ENCODE measurements at regions not wholly inside any gene's neighbourhood (a gene's known extent, or its start where the extent isn't known, plus 50 kb on each side); places are given as distances from the start of the nearest gene placed in this dataset.

DNA sequence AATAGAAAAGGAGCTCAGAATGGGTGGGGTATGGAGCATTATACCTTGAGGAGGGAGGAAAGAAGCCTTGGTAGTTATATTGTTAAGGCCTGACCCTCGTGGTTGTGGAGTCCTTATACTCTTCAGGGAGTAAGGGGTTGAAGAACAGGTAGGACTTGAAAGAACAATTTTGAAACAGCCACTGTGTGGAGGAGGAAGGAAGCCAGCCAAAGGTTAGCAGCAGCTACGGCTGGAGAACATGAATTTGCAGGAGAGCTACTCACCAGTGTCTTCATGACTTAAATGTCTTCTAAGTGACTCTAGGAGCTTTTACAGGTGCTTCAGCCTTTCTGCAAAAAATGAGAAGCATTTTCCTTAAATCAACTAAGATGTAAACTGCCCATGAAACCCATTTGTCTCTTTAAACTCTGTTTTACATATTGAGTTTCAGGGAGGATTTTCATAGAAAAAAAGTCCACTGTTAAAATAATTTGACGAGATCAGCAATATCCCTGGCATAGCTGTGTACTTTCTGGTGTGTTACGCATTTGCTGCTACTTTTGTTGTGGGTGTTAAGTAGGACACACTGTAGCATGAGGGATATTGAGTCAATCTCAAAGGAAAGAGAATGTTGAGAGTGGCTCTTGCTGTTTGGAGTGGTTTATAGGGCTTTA lies 110.6 kb upstream of the ELL2 start:
- no peaks in the 10 kb centered on the region for H3K36me3 Mint-ChIP-seq (ENCODE audit: low read depth)
- no peaks in the 10 kb centered on the region for H3K27me3 Mint-ChIP-seq (ENCODE audit: low read depth)
- H3K9me3 Mint-ChIP-seq (ENCODE audit: low read depth): no peaks in the 10 kb centered on the region
- H3K27ac Mint-ChIP-seq (ENCODE audit: unreplicated experiment): no peak overlapping the region
- TF ChIP-seq, protein P1, sequence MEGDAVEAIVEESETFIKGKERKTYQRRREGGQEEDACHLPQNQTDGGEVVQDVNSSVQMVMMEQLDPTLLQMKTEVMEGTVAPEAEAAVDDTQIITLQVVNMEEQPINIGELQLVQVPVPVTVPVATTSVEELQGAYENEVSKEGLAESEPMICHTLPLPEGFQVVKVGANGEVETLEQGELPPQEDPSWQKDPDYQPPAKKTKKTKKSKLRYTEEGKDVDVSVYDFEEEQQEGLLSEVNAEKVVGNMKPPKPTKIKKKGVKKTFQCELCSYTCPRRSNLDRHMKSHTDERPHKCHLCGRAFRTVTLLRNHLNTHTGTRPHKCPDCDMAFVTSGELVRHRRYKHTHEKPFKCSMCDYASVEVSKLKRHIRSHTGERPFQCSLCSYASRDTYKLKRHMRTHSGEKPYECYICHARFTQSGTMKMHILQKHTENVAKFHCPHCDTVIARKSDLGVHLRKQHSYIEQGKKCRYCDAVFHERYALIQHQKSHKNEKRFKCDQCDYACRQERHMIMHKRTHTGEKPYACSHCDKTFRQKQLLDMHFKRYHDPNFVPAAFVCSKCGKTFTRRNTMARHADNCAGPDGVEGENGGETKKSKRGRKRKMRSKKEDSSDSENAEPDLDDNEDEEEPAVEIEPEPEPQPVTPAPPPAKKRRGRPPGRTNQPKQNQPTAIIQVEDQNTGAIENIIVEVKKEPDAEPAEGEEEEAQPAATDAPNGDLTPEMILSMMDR (IDR thresholded peaks at IDR 0.05): no peak
- no peak overlapping the region for H3K4me3 Mint-ChIP-seq (ENCODE audit: unreplicated experiment)
- no peak for DNase-seq (ENCODE audit: low spot score)
- peaks cover 32% of the 10 kb centered on the region for H3K4me1 Mint-ChIP-seq (ENCODE audit: low read depth)

DNA sequence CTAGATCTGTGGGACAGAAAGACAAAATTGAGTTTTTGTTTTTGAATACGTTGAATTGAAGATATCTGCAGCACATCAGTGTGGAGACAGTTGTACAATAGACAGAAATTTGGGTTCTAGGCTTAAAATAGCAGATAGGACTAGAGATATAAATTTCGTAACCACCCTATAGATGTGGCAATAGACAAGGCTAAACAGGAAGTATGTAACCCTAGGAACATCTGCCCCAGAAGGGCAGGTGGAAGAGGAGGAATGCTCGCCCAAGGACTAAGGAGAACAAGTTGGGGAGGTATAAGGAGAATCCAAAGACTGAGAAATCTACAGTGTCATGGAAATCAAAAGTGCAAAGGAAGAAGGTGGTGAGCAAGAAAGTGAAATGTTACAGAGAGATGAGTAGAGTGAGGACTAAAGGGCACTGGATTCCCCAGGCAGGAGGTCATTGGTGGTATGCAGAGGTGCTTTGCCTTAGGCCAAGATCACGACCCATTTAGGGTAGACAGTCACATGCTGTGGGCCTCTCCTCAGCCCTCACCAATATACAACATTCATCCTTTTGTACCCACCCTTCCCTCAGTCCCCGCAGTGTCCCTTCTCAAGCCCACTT lies 109.1 kb upstream of the ELL2 start:
- TF ChIP-seq, protein P1 (IDR thresholded peaks at IDR 0.05): no peak
- Mint-ChIP-seq H3K4me3 (ENCODE audit: unreplicated experiment) (no peak overlapping the region), H3K27me3 (ENCODE audit: low read depth) (no peaks in the 10 kb centered on the region), H3K36me3 (ENCODE audit: low read depth) (no peaks in the 10 kb centered on the region), H3K27ac (ENCODE audit: unreplicated experiment) (no peak overlapping the region), H3K4me1 (ENCODE audit: low read depth) (peaks cover 38% of the 10 kb centered on the region), H3K9me3 (ENCODE audit: low read depth) (no peaks in the 10 kb centered on the region)
- no peak for DNase-seq (ENCODE audit: low spot score)

DNA sequence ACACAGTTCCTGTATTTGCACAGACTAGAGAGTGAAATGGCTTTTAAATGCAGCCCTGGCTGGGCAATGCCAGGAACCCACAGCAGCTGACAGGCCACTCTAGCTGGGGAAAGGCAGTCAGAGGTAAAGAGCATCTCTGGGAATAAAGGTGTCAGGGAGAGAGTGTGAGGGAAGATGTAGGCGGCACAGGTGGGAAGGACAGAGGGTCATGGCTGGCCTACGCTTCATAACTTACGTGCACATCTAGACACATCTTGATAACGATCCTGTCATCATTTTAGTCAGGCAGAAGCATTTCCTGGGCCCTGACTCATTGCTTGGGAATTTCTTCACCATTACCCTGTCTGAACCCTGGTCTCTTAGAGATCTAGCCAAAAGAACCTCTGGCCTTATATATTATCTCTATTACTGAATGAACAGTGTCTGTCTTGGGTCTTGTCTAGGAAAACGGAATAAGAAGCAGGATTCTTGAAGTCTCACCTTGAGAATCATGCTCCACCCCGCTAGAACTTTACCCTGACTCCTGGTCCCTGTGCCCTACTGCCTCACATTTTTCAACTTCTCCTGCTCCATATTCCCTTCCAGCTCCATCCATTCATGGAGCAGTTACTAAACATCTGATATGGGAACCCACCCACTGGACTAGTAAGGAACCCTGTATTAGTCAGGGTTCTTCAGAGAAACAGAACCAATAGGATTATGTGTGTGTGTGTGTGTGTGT lies 106.4 kb upstream of the ELL2 start:
- Mint-ChIP-seq H3K4me3 (ENCODE audit: unreplicated experiment) (no peak overlapping the region), H3K9me3 (ENCODE audit: low read depth) (no peaks in the 10 kb centered on the region), H3K27ac (ENCODE audit: unreplicated experiment) (peak overlapping the region; percentile 90), H3K27me3 (ENCODE audit: low read depth) (no peaks in the 10 kb centered on the region), H3K4me1 (ENCODE audit: low read depth) (peaks cover 32% of the 10 kb centered on the region), H3K36me3 (ENCODE audit: low read depth) (no peaks in the 10 kb centered on the region)
- TF ChIP-seq, protein P1 (IDR thresholded peaks at IDR 0.05): no peak
- DNase-seq (ENCODE audit: low spot score): no peak

DNA sequence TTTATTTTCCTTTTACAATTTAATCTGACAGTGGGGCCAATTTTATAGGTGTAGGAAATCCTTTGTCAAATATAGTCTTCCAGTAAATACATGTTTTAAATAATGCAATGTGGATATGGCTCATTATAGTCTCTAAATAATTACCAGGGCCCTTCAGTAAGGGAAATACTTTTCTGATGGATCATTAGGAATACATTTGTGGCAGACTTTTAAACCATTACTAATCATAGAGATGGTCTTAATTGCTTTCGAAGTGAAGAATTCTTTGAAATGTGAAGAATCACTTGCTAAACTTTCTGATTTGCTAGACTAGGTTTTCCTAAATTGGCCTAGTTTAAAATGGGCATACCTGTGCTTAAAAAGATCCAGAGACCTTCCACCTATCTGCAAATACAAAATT lies 105.6 kb upstream of the ELL2 start:
- Mint-ChIP-seq H3K27ac (ENCODE audit: unreplicated experiment) (peak overlapping the region; percentile 90), H3K9me3 (ENCODE audit: low read depth) (no peaks in the 10 kb centered on the region), H3K36me3 (ENCODE audit: low read depth) (no peaks in the 10 kb centered on the region), H3K27me3 (ENCODE audit: low read depth) (no peaks in the 10 kb centered on the region), H3K4me3 (ENCODE audit: unreplicated experiment) (no peak overlapping the region), H3K4me1 (ENCODE audit: low read depth) (peaks cover 32% of the 10 kb centered on the region)
- TF ChIP-seq, protein P1 (IDR thresholded peaks at IDR 0.05): no peak
- no peak for DNase-seq (ENCODE audit: low spot score)

DNA sequence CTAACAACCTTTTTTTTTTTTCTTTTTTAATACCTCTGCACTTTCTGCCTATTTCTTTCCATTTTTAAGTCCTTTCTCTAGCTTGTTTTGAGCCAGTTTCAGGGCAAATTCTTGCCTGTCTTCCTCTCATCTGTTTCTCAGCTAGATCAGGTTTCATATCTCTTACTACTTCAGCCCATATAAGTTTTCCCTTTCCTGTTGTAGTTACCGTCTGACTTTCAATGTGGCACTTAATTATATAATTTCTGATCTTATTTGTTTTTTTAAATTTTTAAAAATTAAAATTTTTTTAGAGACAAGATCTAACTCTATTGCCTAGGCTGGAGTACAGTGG lies 104.7 kb upstream of the ELL2 start:
- DNase-seq (ENCODE audit: low spot score): no peak
- H3K27me3 Mint-ChIP-seq (ENCODE audit: low read depth): no peaks in the 10 kb centered on the region
- TF ChIP-seq, protein P1 (IDR thresholded peaks at IDR 0.05): no peak
- H3K4me3 Mint-ChIP-seq (ENCODE audit: unreplicated experiment): no peak overlapping the region
- no peaks in the 10 kb centered on the region for H3K36me3 Mint-ChIP-seq (ENCODE audit: low read depth)
- no peaks in the 10 kb centered on the region for H3K9me3 Mint-ChIP-seq (ENCODE audit: low read depth)
- H3K4me1 Mint-ChIP-seq (ENCODE audit: low read depth): peaks cover 32% of the 10 kb centered on the region
- H3K27ac Mint-ChIP-seq (ENCODE audit: unreplicated experiment): peak overlapping the region; percentile 72
